ENCODE measurements at regions not wholly inside any gene's neighbourhood (a gene's known extent, or its start where the extent isn't known, plus 50 kb on each side); places are given as distances from the start of the nearest gene placed in this dataset.

GRCh38 chr12:67394550-67394949 is 125.4 kb downstream of the CAND1 start:
- no peaks in the 10 kb centered on the region for H3K36me3 ChIP-seq (ENCODE audit: insufficient read depth, low read length, poor library complexity, severe bottlenecking)
- TF ChIP-seq EZH2 (IDR thresholded peaks at IDR 0.05; ENCODE audit: borderline replicate concordance, low read depth, low read length, poor library complexity, severe bottlenecking) (no peak), CTCF (conservative IDR thresholded peaks at IDR 0.05; ENCODE audit: low read depth, low read length) (no peak)
- ChIA-PET POLR2A (ENCODE audit: low non-redundant PET) (no interaction called here), CTCF (no interaction called here)
- H3K27me3 ChIP-seq (replicated peaks; ENCODE audit: insufficient read depth, low read depth, low read length, poor library complexity), result peaks cover 3% of the 10 kb centered on the region
- H3K27ac ChIP-seq (ENCODE audit: low read depth, low read length, poor library complexity, severe bottlenecking), result no peak overlapping the region
- no peak overlapping the region for H3K4me3 ChIP-seq (ENCODE audit: low read depth, low read length, poor library complexity, severe bottlenecking)
- intact Hi-C loops (cut with micrococcal nuclease; ENCODE audit: unreplicated experiment), result no loop called here
- no peak for DNase-seq (ENCODE audit: low spot score)
- H3K4me1 ChIP-seq (ENCODE audit: insufficient read depth, low read length, poor library complexity, severe bottlenecking), result no peaks in the 10 kb centered on the region
- H3K9me3 ChIP-seq (ENCODE audit: low read depth, low read length, poor library complexity, severe bottlenecking), result no peaks in the 10 kb centered on the region
- BruUV-seq (replicated peaks), result no TSS peak

GRCh38 chr12:67400742-67401141 is 131.6 kb downstream of the CAND1 start:
- Histone ChIP-seq H3K27ac (ENCODE audit: low read depth, low read length, poor library complexity, severe bottlenecking) (no peak overlapping the region), H3K27me3 (replicated peaks; ENCODE audit: insufficient read depth, low read depth, low read length, poor library complexity) (peaks cover 3% of the 10 kb centered on the region), H3K4me1 (ENCODE audit: insufficient read depth, low read length, poor library complexity, severe bottlenecking) (no peaks in the 10 kb centered on the region), H3K9me3 (ENCODE audit: low read depth, low read length, poor library complexity, severe bottlenecking) (no peaks in the 10 kb centered on the region), H3K36me3 (ENCODE audit: insufficient read depth, low read length, poor library complexity, severe bottlenecking) (no peaks in the 10 kb centered on the region), H3K4me3 (ENCODE audit: low read depth, low read length, poor library complexity, severe bottlenecking) (no peak overlapping the region)
- no TSS peak for BruUV-seq (replicated peaks)
- ChIA-PET CTCF (no interaction called here), POLR2A (ENCODE audit: low non-redundant PET) (no interaction called here)
- intact Hi-C loops (cut with micrococcal nuclease; ENCODE audit: unreplicated experiment), result no loop called here
- no peak for DNase-seq (ENCODE audit: low spot score)
- no peak for TF ChIP-seq CTCF (conservative IDR thresholded peaks at IDR 0.05; ENCODE audit: low read depth, low read length)
- TF ChIP-seq EZH2 (IDR thresholded peaks at IDR 0.05; ENCODE audit: borderline replicate concordance, low read depth, low read length, poor library complexity, severe bottlenecking), result no peak

GRCh38 chr12:67410246-67410645 is 141.1 kb downstream of the CAND1 start:
- CTCF ChIA-PET, result no interaction called here
- BruUV-seq (replicated peaks), result no TSS peak
- no peaks in the 10 kb centered on the region for H3K9me3 ChIP-seq (ENCODE audit: low read depth, low read length, poor library complexity, severe bottlenecking)

More at GRCh38 chr12:67410246-67410645, 141.1 kb downstream of the CAND1 start:
- intact Hi-C loops (cut with micrococcal nuclease; ENCODE audit: unreplicated experiment), result no loop called here
- no peak for DNase-seq (ENCODE audit: low spot score)
- Histone ChIP-seq H3K4me3 (ENCODE audit: low read depth, low read length, poor library complexity, severe bottlenecking) (no peak overlapping the region), H3K4me1 (ENCODE audit: insufficient read depth, low read length, poor library complexity, severe bottlenecking) (no peaks in the 10 kb centered on the region), H3K36me3 (ENCODE audit: insufficient read depth, low read length, poor library complexity, severe bottlenecking) (no peaks in the 10 kb centered on the region), H3K27me3 (replicated peaks; ENCODE audit: insufficient read depth, low read depth, low read length, poor library complexity) (peaks cover 6% of the 10 kb centered on the region), H3K27ac (ENCODE audit: low read depth, low read length, poor library complexity, severe bottlenecking) (no peak overlapping the region)
- TF ChIP-seq EZH2 (IDR thresholded peaks at IDR 0.05; ENCODE audit: borderline replicate concordance, low read depth, low read length, poor library complexity, severe bottlenecking) (no peak), CTCF (conservative IDR thresholded peaks at IDR 0.05; ENCODE audit: low read depth, low read length) (no peak)
- POLR2A ChIA-PET (ENCODE audit: low non-redundant PET), result no interaction called here

All from A673 (cell line).